Fibroblast of skin of left biceps (primary cell): ENCODE measurements at regions not wholly inside any gene's neighbourhood (a gene's known extent, or its start where the extent isn't known, plus 50 kb on each side); places are given as distances from the start of the nearest gene placed in this dataset.

ENCODE experiments used
- DNase-seq, 2 experiments: peaks; one replicate each; pipeline ENCODE4 v3.0.0-alpha.2; 2013; ENCODE audit warnings: low read depth in 2 of 2

- no peak for DNase-seq
Observed at GRCh38 chr5:72621576-72621975, 114.4 kb upstream of the ZNF366 start.

DNA sequence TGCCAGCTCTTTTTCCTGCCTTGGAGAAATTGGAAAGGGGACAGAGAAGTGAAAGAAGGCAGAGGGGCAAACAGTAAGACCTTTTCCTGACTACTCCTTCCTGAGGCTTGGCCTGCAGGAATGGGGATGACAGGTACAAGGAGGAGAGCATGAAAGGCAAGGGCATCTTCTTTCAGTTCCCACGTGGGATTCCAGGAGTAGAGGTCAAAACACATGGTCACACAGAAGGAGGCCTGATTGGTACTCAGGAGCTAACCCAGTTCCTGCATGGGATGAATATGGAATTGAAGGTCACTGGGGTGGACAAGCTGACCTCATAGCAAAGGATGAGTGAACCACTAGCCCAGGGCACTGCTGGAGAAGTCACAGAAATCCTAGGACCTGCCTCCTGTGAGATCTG is 112.5 kb upstream of the ZNF366 start:
- no peak for DNase-seq

- no peak for DNase-seq
Observed at GRCh38 chr5:72619251-72619650, 112.0 kb upstream of the ZNF366 start.

GRCh38 chr5:72618708-72619107 is 111.5 kb upstream of the ZNF366 start:
- no peak for DNase-seq

GRCh38 chr5:72615061-72615460 is 107.9 kb upstream of the ZNF366 start:
- no peak for DNase-seq

DNA sequence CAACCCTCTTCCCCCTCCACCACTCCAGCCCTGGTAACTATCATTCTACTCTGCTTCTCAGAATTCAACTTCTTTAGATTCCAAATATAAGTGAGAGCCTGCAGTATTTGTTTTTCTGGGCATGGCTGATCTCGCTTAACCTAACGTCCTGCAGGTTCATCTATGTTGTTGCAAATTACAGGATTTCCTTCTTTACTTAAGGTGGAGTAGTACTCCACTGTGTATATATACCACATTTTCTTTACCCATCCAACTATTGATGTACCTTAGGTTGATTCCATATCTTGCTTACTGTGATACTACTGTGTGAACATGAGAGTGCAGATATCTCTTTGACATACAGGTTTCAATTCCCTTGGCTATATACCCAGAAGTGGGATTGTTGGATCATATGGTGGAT is 106.3 kb upstream of the ZNF366 start:
- no peak for DNase-seq

DNA sequence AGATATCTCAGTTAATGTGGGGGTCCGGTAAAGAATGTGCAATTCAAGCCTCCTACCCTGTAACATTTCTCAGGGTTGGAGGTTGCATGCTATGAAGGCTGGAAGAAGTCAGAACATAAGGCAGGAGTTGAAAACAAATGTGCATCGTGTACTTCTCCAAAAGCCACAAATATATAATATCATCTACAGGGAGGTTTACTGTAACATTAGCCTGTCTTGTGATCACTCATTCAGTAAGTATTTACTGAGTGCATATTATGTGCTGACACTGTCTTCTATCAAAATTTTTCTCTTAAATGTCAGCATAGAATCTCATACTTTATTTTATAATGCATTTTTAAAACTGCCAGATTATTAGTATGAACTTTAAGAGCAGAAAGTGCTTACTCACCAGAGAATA is 105.6 kb upstream of the ZNF366 start:
- DNase-seq = no peak

DNA sequence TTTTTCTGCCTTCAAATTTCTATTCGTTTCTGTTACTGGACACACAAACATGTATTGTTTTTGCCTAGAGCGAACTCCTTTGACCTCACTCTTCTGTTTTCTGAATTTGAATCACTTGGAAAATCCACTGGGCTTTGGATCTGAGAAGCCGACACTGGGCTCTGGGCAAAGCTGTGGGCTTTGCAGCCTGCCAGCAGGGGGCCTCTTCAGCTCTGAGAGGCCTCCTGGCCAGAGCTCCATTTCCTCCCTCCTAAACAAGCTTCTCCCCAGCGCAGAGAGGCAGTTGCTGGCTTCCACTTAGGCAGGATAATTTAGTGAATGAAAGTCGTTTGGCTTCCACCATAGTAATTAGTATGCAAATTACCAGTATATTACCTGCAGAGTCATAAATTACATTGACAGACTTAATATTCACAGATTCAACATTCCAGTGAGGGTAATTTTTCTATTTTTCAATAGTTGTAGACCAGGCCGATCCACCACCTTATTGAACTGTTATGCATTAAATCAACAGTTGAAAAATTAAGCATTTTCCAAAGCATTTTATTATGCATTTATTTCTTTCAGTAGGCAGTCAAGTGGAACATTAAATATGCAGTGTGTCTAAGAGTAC is 104.0 kb upstream of the ZNF366 start:
- no peak for DNase-seq

DNA sequence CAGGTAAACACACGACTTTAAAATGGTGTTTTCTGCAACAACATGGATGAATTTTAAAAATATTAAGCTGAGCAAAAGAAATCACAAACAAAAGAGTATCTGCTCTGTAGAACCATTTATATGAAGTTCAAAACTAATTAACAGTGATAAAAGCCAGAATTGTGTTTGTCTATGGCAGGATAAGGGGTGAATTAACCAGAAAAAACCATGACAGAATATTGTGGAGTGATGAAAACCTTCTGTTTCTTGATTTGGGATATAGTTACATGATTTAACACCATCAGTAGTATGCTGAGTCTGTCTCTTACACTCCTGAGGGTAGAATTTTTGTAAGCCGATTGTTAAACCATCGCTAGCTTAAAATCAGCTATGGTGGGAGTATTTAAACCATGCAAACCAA is 101.7 kb upstream of the ZNF366 start:
- DNase-seq = no peak

DNA sequence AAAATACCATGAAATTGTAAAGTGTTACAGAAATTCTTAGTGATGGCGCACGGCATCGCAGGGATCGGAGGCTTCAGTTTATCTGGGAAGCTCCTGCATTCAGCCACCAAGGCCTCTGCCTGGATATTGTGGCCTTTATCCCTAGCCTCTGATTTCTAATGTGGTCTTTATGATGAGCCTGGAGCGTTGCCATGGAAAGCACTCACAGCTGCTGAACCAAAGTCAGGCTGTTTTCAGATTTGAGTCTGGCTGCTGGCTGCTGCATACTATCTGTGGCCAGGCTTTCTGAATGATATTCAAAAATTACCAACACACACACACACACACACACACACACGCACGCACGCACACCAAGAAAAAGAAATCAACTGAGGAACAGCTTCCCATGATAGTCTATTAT is 101.1 kb upstream of the ZNF366 start:
- peak; percentile 53 to 66 for DNase-seq

DNA sequence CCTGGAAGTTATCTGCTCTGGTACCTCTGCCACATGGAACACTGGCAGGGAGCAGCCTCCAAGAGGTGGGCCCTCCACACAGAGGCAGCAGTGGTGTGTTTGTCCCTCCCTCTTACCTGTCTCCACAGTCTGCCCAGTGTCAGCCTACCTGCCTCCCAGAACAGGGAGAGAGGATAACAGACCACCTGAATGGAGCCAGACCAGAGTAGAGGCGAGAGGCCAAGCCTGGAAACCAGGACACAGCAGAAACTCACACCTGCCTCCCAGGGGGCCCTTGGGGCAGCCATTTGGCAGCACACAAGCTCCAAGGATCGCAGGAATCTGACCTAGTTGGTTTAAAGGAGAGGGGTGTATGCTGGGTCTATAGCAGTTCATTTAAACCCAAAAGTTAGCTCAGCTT is 100.2 kb upstream of the ZNF366 start:
- DNase-seq = no peak

DNA sequence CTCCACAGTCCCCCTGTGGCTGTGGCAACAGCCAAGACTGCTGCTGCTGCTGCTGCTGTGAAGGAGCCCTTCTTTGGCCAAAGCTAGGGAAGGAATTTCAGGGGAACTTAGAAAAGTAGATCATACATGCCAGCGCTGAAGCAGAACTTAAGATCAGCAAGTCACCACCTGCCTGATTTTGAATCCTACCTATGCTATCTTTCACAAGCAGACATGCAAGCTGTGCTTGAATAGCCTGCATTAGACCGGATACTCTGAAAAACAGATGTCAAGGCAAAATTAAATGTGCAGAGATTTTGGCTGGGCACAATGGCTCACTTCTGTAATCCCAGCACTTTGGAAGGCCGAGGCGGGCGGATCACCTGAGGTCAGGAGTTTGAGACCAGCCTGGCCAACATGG is 99.3 kb upstream of the ZNF366 start:
- no peak for DNase-seq

GRCh38 chr5:72605632-72606031 is 98.4 kb upstream of the ZNF366 start:
- no peak for DNase-seq

- no peak for DNase-seq
Observed at GRCh38 chr5:72604798-72605154, 97.6 kb upstream of the ZNF366 start.

DNA sequence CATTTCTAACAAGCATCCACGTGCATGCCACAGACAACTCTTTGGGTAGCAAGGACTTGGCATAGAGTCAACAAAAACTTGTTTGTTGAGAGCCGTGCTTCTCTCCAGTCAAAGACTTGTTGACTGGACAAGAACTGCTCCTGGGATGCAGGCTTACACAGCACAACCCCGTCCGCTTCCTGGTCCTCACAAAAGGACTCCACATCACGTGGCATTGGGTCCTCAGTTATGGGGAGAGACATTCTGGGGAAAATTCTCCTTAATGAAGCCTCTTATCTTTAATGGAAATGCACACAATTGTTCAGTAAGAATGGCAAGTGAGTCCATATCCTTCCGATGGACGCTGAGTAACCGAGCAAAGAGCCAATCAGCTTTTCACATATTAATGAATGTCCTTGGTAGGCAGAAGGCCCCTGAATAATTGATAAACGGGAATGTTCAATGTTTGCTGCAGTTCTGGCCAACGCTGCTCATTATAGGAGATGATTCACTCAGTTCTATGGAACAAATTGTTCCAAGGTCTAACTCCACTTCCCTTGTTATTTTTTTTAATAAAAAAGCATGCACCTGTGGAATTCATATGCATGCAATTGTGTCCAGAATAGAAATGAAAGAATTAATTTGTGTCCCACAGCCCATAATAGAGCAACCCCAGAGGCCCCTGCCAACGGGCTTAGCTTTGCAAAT is 97.0 kb upstream of the ZNF366 start:
- no peak for DNase-seq

DNA sequence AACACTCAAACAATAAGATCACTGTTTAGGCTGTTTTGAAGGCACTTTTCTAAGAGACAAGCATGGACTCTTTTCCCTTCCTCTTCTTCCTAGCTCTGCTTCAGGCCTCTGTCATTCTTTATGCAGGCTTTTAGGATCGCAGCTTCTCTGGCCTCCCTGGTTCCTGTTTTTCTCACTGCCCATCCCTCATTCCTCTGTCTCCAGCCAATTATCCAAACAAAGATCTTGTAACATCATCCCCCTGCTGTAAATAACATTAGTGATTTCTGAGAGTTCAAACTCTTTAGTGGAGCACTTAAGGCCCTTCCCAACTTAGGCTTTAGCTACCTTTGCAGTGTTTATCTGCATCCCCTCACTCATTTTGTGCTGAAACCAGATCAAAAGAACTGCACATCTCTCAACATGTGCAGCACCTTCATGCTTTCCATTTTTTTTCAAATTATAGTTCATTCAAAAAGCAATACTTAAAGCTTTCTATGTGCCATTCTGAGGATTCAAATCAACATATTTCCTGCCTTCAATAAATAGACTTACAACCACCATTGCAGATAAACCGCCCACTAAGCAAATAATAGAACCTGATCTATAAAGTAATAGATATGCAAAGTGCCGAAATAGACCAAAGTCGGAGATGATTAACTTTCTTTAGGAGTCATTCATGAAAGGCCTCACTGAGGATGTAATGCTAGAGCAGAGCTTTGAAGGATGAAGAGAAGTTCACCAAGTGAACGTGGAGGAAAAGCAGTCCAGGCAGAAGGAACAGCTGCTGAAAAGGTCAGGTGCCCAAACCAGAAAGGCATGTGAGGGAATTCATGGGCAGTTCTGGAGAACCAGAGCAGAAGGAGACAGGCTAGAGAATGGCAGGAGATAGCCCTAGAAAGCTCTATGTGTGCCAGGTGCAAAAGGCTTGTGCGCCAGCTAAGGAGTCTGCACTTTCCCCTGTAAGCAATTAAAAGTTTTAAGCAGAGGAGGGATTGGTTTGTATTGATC is 95.8 kb upstream of the ZNF366 start:
- DNase-seq = no peak

GRCh38 chr5:72601861-72602260 is 94.7 kb upstream of the ZNF366 start:
- DNase-seq = no peak

DNA sequence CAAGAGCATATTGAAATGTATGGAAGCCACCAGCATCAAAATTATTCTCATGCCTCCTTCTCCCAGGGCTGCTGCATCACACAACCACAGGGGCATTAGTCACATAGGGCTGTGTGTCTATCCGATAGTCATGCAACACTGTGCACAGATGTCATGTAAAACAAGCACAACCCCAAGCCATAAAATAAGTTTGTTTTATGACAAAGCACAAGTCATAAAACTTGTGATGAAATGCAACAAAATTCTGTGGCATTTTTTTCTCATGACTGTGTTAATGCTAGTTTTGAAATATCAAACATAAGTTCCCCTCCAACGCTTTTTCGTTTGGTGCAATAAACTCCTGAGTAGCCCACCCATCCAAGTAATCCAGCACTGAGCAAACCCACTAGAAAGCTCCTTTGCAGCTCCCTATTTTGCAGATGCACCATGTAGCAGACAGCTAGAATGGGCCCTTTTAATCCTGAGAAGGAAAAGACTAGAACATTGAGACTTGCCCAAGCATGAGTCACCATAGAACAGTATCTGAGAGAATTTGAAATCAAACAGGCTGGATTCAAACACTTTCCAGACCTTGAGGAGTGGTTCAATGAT is 93.3 kb upstream of the ZNF366 start:
- peak; percentile 82 to 89 for DNase-seq

DNA sequence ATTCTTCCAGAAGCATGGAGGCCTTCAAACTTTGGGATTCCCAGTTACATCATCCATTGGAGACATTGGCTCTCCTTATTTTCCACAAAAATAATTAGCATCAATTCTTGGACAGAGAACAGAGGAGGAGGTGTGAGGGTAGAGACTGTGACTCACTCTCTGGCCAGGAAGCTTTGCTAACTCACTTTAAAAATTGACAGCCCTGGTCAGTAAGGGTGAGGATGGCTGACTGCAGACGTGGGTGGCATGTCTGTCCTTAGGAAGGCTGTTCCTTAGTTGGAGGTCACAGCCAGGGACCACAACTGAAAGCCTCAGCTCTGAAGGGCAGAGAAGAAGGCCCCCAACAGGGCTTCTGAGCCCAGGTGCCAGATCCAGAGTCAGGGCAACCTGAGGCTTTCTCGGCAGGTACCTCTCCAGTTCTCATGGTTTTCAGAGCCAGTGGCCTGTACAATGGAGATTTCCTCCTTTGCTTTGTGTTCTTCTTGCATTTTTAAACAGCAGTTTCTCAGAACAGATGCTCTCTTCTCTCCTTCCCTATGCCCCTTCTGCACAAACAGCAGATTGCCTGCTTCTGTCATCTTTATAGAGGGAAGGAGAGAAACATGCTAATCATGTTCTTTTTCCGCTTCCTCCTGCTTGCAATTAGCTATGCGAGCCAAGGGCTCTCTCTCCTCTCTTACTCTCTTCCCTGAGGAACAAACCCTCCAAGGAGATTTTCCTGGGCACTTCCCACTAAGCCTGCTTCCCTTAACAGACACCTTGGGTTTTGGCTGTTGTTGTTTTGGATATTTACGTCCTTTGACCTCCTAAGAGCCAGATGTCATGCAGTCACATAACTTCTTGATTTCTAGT is 92.5 kb upstream of the ZNF366 start:
- DNase-seq = no peak

- DNase-seq = no peak
Observed at GRCh38 chr5:72599065-72599433, 91.8 kb upstream of the ZNF366 start.

DNA sequence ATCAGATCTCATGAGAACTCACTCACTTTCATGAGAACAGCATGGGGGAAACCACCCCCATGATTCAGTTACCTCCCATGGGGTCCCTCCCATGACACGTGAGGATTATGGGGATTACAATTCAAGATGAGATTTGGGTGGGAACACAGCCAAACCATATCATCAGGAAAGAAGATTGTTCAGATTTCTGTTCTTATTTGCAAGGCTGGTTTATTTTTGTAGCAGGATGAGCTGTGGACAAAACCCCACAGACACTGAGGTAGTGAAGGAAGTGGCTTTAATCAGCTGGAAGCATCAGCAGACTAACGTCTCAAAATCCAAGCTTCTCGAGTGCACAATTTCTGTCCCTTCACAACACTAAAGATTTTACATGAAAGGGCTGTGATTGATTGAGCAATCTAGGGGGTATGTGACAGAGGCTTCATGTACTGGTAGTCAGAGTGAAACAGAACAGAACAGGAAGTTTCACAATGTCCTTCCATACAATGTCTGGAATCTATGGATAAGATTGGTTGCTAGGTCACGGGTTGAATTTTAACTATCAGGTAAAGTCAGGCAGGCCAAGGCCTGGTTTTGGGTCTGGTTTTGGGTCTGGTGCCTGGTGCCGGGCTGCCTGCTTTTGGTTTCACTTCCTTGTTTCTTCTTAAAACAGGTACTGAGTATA is 91.3 kb upstream of the ZNF366 start:
- DNase-seq = peak; percentile 33 to 47
